AG04450 (cell line): ENCODE measurements at regions not wholly inside any gene's neighbourhood (a gene's known extent, or its start where the extent isn't known, plus 50 kb on each side); places are given as distances from the start of the nearest gene placed in this dataset.

Experiments
- CTCF ChIA-PET: fragments of 300-600, 350-600 bp; formaldehyde crosslinking; extraction: SDS; loops from one replicate; lab custom pipeline; 2022; ENCODE audit warnings: antibody characterized with exemption, inconsistent platforms; lab: Charles Lee
- POLR2A ChIA-PET: fragments of 350-600 bp; formaldehyde crosslinking; extraction: SDS; loops from one replicate; lab custom pipeline; 2021; ENCODE audit warnings: antibody characterized with exemption, inconsistent platforms; lab: Yijun Ruan, JAX
- DNase-seq: peaks from one replicate; pipeline ENCODE4 v3.0.0-alpha.2; 2011; ENCODE audit warnings: low read depth, low spot score
- H3K27ac ChIP-seq: one replicate; pipeline ENCODE4 v1.5.1; 2012; ENCODE audit warnings: low read depth, low read length, control low read depth
- H3K27me3 ChIP-seq: one replicate; pipeline ENCODE4 v1.6.0; 2012; ENCODE audit warnings: low read length; ENCODE audit not compliant: control insufficient read depth, insufficient read depth
- H3K4me3 ChIP-seq: 2 replicates; pipeline ENCODE4 v1.5.1; 2011; ENCODE audit warnings: mild to moderate bottlenecking, low read depth, low read length, control low read depth
- H3K9me3 ChIP-seq: 2 replicates; pipeline ENCODE4 v1.5.1; 2012; ENCODE audit warnings: low read length; ENCODE audit not compliant: control insufficient read depth, insufficient read depth
- CTCF ChIP-seq: IDR thresholded peaks from 2 replicates; pipeline ENCODE4 v1.5.1; 2011; ENCODE audit warnings: low read depth, low read length, control low read depth, inconsistent platforms

GRCh38 chr19:31146015-31146414 lies 203.2 kb downstream of the TSHZ3 start:
- H3K9me3 ChIP-seq = no peaks in the 10 kb centered on the region; the same call in 1 of the 2 replicates
- ChIA-PET POLR2A (no interaction called here), CTCF (interaction anchor here (1.1 kb wide), 1 partner anchor 15 kb away, joined by 4 read pairs; no protein-coding TSS in a partner anchor)
- no peak for DNase-seq
- no peak overlapping the region for H3K4me3 ChIP-seq
- no peak overlapping the region for H3K27ac ChIP-seq
- no peak for TF ChIP-seq CTCF
- no peaks in the 10 kb centered on the region for H3K27me3 ChIP-seq

GRCh38 chr19:31145007-31145406 lies 204.2 kb downstream of the TSHZ3 start:
- Histone ChIP-seq H3K27me3 (no peaks in the 10 kb centered on the region), H3K4me3 (no peak overlapping the region), H3K9me3 (no peaks in the 10 kb centered on the region; the same call in 1 of the 2 replicates), H3K27ac (no peak overlapping the region)
- ChIA-PET POLR2A (no interaction called here), CTCF (interaction anchor here (1.1 kb wide), 1 partner anchor 14 kb away, joined by 4 read pairs; no protein-coding TSS in a partner anchor)
- DNase-seq = no peak
- no peak for TF ChIP-seq CTCF

GRCh38 chr19:31144075-31144870 lies 205.0 kb downstream of the TSHZ3 start:
- ChIA-PET CTCF (no interaction called here), POLR2A (no interaction called here)
- H3K4me3 ChIP-seq = no peak overlapping the region
- no peak for TF ChIP-seq CTCF
- no peak for DNase-seq
- no peaks in the 10 kb centered on the region; the same call in 1 of the 2 replicates for H3K9me3 ChIP-seq
- H3K27me3 ChIP-seq = no peaks in the 10 kb centered on the region
- H3K27ac ChIP-seq = no peak overlapping the region

- DNase-seq = no peak
- H3K9me3 ChIP-seq = no peaks in the 10 kb centered on the region; the same call in 1 of the 2 replicates
- H3K27me3 ChIP-seq = no peaks in the 10 kb centered on the region
- peak overlapping the region; percentile 66 for H3K27ac ChIP-seq
- H3K4me3 ChIP-seq = no peak overlapping the region
- POLR2A ChIA-PET = interaction anchor here (1.4 kb wide), 1 partner anchor 14 kb away, joined by 5 read pairs; no protein-coding TSS in a partner anchor
- CTCF ChIA-PET = interaction anchor here (0.6 kb wide), 1 partner anchor 197 kb away, joined by 3 read pairs; no protein-coding TSS in a partner anchor
- TF ChIP-seq CTCF = no peak
These were observed 207.9 kb downstream of the TSHZ3 start for GRCh38 chr19:31141301-31141700.

GRCh38 chr19:31140717-31141116 lies 208.5 kb downstream of the TSHZ3 start:
- Histone ChIP-seq H3K27ac (peak overlapping the region; percentile 66), H3K4me3 (no peak overlapping the region), H3K9me3 (no peaks in the 10 kb centered on the region; the same call in 1 of the 2 replicates), H3K27me3 (no peaks in the 10 kb centered on the region)
- ChIA-PET CTCF (interaction anchor here (0.6 kb wide), 1 partner anchor 198 kb away, joined by 3 read pairs; no protein-coding TSS in a partner anchor), POLR2A (interaction anchor here (0.9 to 1.7 kb wide), 3 partner anchors 13 to 92 kb away, joined by 3 to 5 read pairs (median 4); no protein-coding TSS in a partner anchor)
- 0 out of 2 replicates have a peak, but pooled peaks have one; percentile 3 for TF ChIP-seq CTCF
- no peak for DNase-seq
